ENCODE measurements at regions not wholly inside any gene's neighbourhood (a gene's known extent, or its start where the extent isn't known, plus 50 kb on each side); places are given as distances from the start of the nearest gene placed in this dataset.

GRCh38 chr17:70345061-70345460, 175.7 kb downstream of the KCNJ2 start:
- H3K36me3 ChIP-seq (ENCODE audit: control insufficient read depth in 2 of 2, extremely low read depth in 1 of 2, insufficient read depth in 2 of 2, low read length in 2 of 2), result no peaks in the 10 kb centered on the region
- H3K4me3 ChIP-seq (replicated peaks in 1 of 3; ENCODE audit: insufficient read depth in 1 of 3, low read depth in 1 of 3, low read length in 3 of 3), result no peak overlapping the region
- TF ChIP-seq POLR2A (IDR thresholded peaks at IDR 0.05; ENCODE audit: low read depth, low read length), result no peak
- ChIA-PET CTCF (interaction anchor here (0.7 to 1.4 kb wide), 5 partner anchors 8 to 738 kb away, joined by 3 to 5 read pairs (median 3); no protein-coding TSS in a partner anchor), POLR2A (no interaction called here)
- H3K4me2 ChIP-seq (ENCODE audit: insufficient read depth, low read length), result no peak overlapping the region
- FAIRE-seq (no peak), DNase-seq (ENCODE audit: low read depth, low spot score) (no peak)
- H3K9me3 ChIP-seq (replicated peaks; ENCODE audit: control insufficient read depth, insufficient read depth, low read length), result no peaks in the 10 kb centered on the region
- no peaks in the 10 kb centered on the region for H4K20me1 ChIP-seq (replicated peaks; ENCODE audit: control insufficient read depth, extremely low read depth, insufficient read depth, low read length)
- H3K27me3 ChIP-seq (ENCODE audit: control insufficient read depth in 2 of 2, insufficient read depth in 2 of 2, low read length in 2 of 2), result no peaks in the 10 kb centered on the region
- no peak overlapping the region for H3K27ac ChIP-seq (ENCODE audit: insufficient read depth, low read depth, low read length)
- H3K9ac ChIP-seq (replicated peaks; ENCODE audit: extremely low read depth, insufficient read depth, low read length), result no peak overlapping the region
- H3K79me2 ChIP-seq (ENCODE audit: control insufficient read depth, insufficient read depth, low read length), result no peaks in the 10 kb centered on the region
- dilution Hi-C loops (cut with MboI; ENCODE audit: extremely low pct_ligation_motif_present, low sequenced_read_pairs) (no loop called here), intact Hi-C loops (cut with micrococcal nuclease) (no loop called here)
- no TSS peak for BruUV-seq (replicated peaks)
- no peaks in the 10 kb centered on the region for H3K9me1 ChIP-seq (replicated peaks; ENCODE audit: control insufficient read depth, extremely low read depth, insufficient read depth, low read length)
- H2AFZ ChIP-seq (ENCODE audit: low read depth, low read length), result no peak overlapping the region
- H3K4me1 ChIP-seq (ENCODE audit: control insufficient read depth, extremely low read depth, insufficient read depth, low read length), result peaks cover 10% of the 10 kb centered on the region

- no TSS peak for BruUV-seq (replicated peaks)
- FAIRE-seq (no peak), DNase-seq (ENCODE audit: low read depth, low spot score) (no peak)
- H3K9me3 ChIP-seq (replicated peaks; ENCODE audit: control insufficient read depth, insufficient read depth, low read length), result no peaks in the 10 kb centered on the region
- H3K27ac ChIP-seq (ENCODE audit: insufficient read depth, low read depth, low read length), result no peak overlapping the region
- no peaks in the 10 kb centered on the region for H3K79me2 ChIP-seq (ENCODE audit: control insufficient read depth, insufficient read depth, low read length)
- no peak overlapping the region for H3K4me2 ChIP-seq (ENCODE audit: insufficient read depth, low read length)
- no peaks in the 10 kb centered on the region for H4K20me1 ChIP-seq (replicated peaks; ENCODE audit: control insufficient read depth, extremely low read depth, insufficient read depth, low read length)
- intact Hi-C loops (cut with micrococcal nuclease) (no loop called here), dilution Hi-C loops (cut with MboI; ENCODE audit: extremely low pct_ligation_motif_present, low sequenced_read_pairs) (no loop called here)
- no peak overlapping the region for H2AFZ ChIP-seq (ENCODE audit: low read depth, low read length)
- H3K9me1 ChIP-seq (replicated peaks; ENCODE audit: control insufficient read depth, extremely low read depth, insufficient read depth, low read length), result no peaks in the 10 kb centered on the region
- TF ChIP-seq EZH2 (IDR thresholded peaks at IDR 0.05; ENCODE audit: borderline replicate concordance, low read depth, low read length, severe bottlenecking) (no peak), JUN (IDR thresholded peaks at IDR 0.05; ENCODE audit: borderline replicate concordance, insufficient read depth, insufficient read length, low read depth) (no peak), FOS (IDR thresholded peaks at IDR 0.05; ENCODE audit: borderline replicate concordance, insufficient read depth, low read length) (no peak), GATA2 (IDR thresholded peaks at IDR 0.05; ENCODE audit: insufficient read depth, insufficient read length, low read depth, low read length) (no peak), POLR2A (IDR thresholded peaks at IDR 0.05; ENCODE audit: low read depth, low read length) (no peak), MYC (IDR thresholded peaks at IDR 0.05; ENCODE audit: low read depth, low read length) (no peak), POLR2AphosphoS5 (IDR thresholded peaks at IDR 0.05; ENCODE audit: insufficient read depth, low read depth, low read length) (no peak), MAX (IDR thresholded peaks at IDR 0.05; ENCODE audit: insufficient read depth, insufficient read length) (no peak)
- TF ChIP-seq, protein P1, sequence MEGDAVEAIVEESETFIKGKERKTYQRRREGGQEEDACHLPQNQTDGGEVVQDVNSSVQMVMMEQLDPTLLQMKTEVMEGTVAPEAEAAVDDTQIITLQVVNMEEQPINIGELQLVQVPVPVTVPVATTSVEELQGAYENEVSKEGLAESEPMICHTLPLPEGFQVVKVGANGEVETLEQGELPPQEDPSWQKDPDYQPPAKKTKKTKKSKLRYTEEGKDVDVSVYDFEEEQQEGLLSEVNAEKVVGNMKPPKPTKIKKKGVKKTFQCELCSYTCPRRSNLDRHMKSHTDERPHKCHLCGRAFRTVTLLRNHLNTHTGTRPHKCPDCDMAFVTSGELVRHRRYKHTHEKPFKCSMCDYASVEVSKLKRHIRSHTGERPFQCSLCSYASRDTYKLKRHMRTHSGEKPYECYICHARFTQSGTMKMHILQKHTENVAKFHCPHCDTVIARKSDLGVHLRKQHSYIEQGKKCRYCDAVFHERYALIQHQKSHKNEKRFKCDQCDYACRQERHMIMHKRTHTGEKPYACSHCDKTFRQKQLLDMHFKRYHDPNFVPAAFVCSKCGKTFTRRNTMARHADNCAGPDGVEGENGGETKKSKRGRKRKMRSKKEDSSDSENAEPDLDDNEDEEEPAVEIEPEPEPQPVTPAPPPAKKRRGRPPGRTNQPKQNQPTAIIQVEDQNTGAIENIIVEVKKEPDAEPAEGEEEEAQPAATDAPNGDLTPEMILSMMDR (IDR thresholded peaks at IDR 0.05; ENCODE audit: extremely low read depth in 1 of 2, insufficient read depth in 1 of 2, low read depth in 1 of 2, low read length in 2 of 2), result no peak
- H3K4me3 ChIP-seq (replicated peaks in 1 of 3; ENCODE audit: insufficient read depth in 1 of 3, low read depth in 1 of 3, low read length in 3 of 3), result no peak overlapping the region
- CTCF ChIA-PET, result interaction anchor here (0.6 to 1.2 kb wide), 2 partner anchors 8 to 10 kb away, joined by 3 read pairs; no protein-coding TSS in a partner anchor
- POLR2A ChIA-PET, result no interaction called here
- H3K4me1 ChIP-seq (ENCODE audit: control insufficient read depth, extremely low read depth, insufficient read depth, low read length), result no peaks in the 10 kb centered on the region
- no peaks in the 10 kb centered on the region for H3K27me3 ChIP-seq (ENCODE audit: control insufficient read depth in 2 of 2, insufficient read depth in 2 of 2, low read length in 2 of 2)
- H3K36me3 ChIP-seq (ENCODE audit: control insufficient read depth in 2 of 2, extremely low read depth in 1 of 2, insufficient read depth in 2 of 2, low read length in 2 of 2), result no peaks in the 10 kb centered on the region
- no peak overlapping the region for H3K9ac ChIP-seq (replicated peaks; ENCODE audit: extremely low read depth, insufficient read depth, low read length)
These were observed 183.5 kb downstream of the KCNJ2 start for GRCh38 chr17:70352834-70353233.

Data from endothelial cell of umbilical vein (primary cell).